H1 (cell line): ENCODE measurements at regions not wholly inside any gene's neighbourhood (a gene's known extent, or its start where the extent isn't known, plus 50 kb on each side); places are given as distances from the start of the nearest gene placed in this dataset.

ENCODE experiments used
- CTCF ChIA-PET: fragments of 300-600 bp; sonication (Branson Sonifier 250); formaldehyde crosslinking; loops from one replicate; lab custom pipeline; 2021; ENCODE audit not compliant: partially characterized antibody; lab: Charles Lee
- POLR2A ChIA-PET: fragments of 300-600 bp; sonication (Branson Sonifier 250); formaldehyde crosslinking; loops from one replicate; lab custom pipeline; 2021; ENCODE audit warnings: inconsistent platforms; ENCODE audit not compliant: partially characterized antibody; lab: Charles Lee
- DNase-seq, 2 experiments: peaks; one replicate each; pipeline versions ENCODE4 v3.0.0 to v3.0.0-alpha.2; 2010 to 2022; ENCODE audit warnings: low spot score in 2 of 2, low read depth in 1 of 2, mixed read lengths in 1 of 2
- FAIRE-seq: peaks from 2 replicates; lab custom pipeline; 2011; peaks lifted over from hg19 to GRCh38; lab: Jason Lieb, UNC
- H2AFZ ChIP-seq: 2 replicates; pipeline ENCODE4 v1.8.1; 2012; ENCODE audit warnings: low read length, inconsistent platforms
- H2AK5ac ChIP-seq: 2 replicates; pipeline ENCODE4 v1.6.1; 2013; ENCODE audit warnings: low read depth, low read length
- H2BK120ac ChIP-seq: replicated peaks from 2 replicates; pipeline ENCODE3; 2013; ENCODE audit warnings: low read depth, low read length, inconsistent platforms
- H2BK12ac ChIP-seq: 2 replicates; pipeline ENCODE4 v1.6.1; 2013; ENCODE audit warnings: low read depth, low read length
- H2BK15ac ChIP-seq: 2 replicates; pipeline ENCODE4 v1.6.1; 2013; ENCODE audit warnings: low read length
- H2BK20ac ChIP-seq: 2 replicates; pipeline ENCODE4 v1.6.1; 2013; ENCODE audit warnings: low read length
- H2BK5ac ChIP-seq: 2 replicates; pipeline ENCODE4 v1.6.1; 2013; ENCODE audit warnings: low read depth, low read length
- H3K14ac ChIP-seq: 2 replicates; pipeline ENCODE4 v1.6.1; 2013; ENCODE audit warnings: inconsistent platforms; ENCODE audit not compliant: insufficient read length
- H3K18ac ChIP-seq: 2 replicates; pipeline ENCODE4 v1.6.1; 2013; ENCODE audit warnings: low read length; ENCODE audit errors: extremely low read depth
- H3K23ac ChIP-seq: 2 replicates; pipeline ENCODE4 v1.6.1; 2013; ENCODE audit warnings: inconsistent platforms; ENCODE audit not compliant: insufficient read length
- H3K23me2 ChIP-seq: 2 replicates; pipeline ENCODE4 v1.6.1; 2013; ENCODE audit warnings: low read depth, low read length
- H3K27ac ChIP-seq: 2 replicates; pipeline ENCODE4 v1.6.1; 2011; ENCODE audit warnings: low read depth, low read length, inconsistent platforms
- H3K27me3 ChIP-seq, 4 experiments: replicated peaks in 1 of 4; 1 replicate in 1 of 4; 2 replicates in 3 of 4; pipeline versions ENCODE4 v1.6.1 to v1.8.1; 2011 to 2013; ENCODE audit warnings: low read length in 3 of 4, mild to moderate bottlenecking in 3 of 4, inconsistent platforms in 2 of 4, mixed read lengths in 2 of 4, moderate library complexity in 1 of 4; ENCODE audit not compliant: control insufficient read depth in 3 of 4, insufficient read depth in 3 of 4; ENCODE audit errors: extremely low read depth in 1 of 4
- H3K36me3 ChIP-seq, 4 experiments: 2 replicates each; pipeline versions ENCODE4 v1.6.1 to v1.8.1; 2011 to 2013; ENCODE audit warnings: mild to moderate bottlenecking in 4 of 4, low read length in 3 of 4, moderate library complexity in 2 of 4, control low read depth in 1 of 4, inconsistent platforms in 1 of 4; ENCODE audit not compliant: insufficient read depth in 4 of 4, control insufficient read depth in 2 of 4
- H3K4ac ChIP-seq: replicated peaks from 2 replicates; pipeline ENCODE3; 2013; ENCODE audit warnings: low read length, low read depth, mixed read lengths, inconsistent platforms; ENCODE audit not compliant: insufficient read length
- H3K4me1 ChIP-seq, 4 experiments: replicated peaks in 1 of 4; 1 replicate in 1 of 4; 2 replicates in 3 of 4; pipeline versions ENCODE4 v1.6.1 to v1.8.1; 2011 to 2013; ENCODE audit warnings: low read length in 3 of 4, inconsistent platforms in 2 of 4, mixed read lengths in 1 of 4; ENCODE audit not compliant: insufficient read depth in 4 of 4, control insufficient read depth in 3 of 4
- H3K4me2 ChIP-seq, 2 experiments: 2 replicates each; pipeline versions ENCODE4 v1.6.1 to v1.8.1; 2011 to 2013; ENCODE audit warnings: low read depth in 2 of 2, low read length in 2 of 2, control low read depth in 1 of 2, inconsistent platforms in 1 of 2, mild to moderate bottlenecking in 1 of 2; ENCODE audit not compliant: insufficient read depth in 1 of 2
- H3K4me3 ChIP-seq, 4 experiments: fragments of 200-600, 300-600 bp in 1 of 4; sonication (generic), shearing (Covaris generic), sonication (Bioruptor Twin) in 1 of 4; 2 replicates each; pipeline versions ENCODE4 v1.5.1 to v1.8.1; 2011 to 2016; ENCODE audit warnings: low read length in 4 of 4, low read depth in 3 of 4, control low read depth in 2 of 4, inconsistent platforms in 2 of 4, mild to moderate bottlenecking in 2 of 4, mixed read lengths in 1 of 4, moderate library complexity in 1 of 4; ENCODE audit not compliant: insufficient read depth in 2 of 4; ENCODE audit errors: extremely low read depth in 1 of 4
- H3K56ac ChIP-seq: replicated peaks from 2 replicates; pipeline ENCODE3; 2013; ENCODE audit warnings: low read depth, mild to moderate bottlenecking, mixed read lengths, low read length, inconsistent platforms; ENCODE audit not compliant: insufficient read length
- H3K79me1 ChIP-seq: 2 replicates; pipeline ENCODE4 v1.6.1; 2013; ENCODE audit warnings: low read depth, low read length, control low read depth
- H3K79me2 ChIP-seq, 2 experiments: 2 replicates each; pipeline versions ENCODE4 v1.6.1 to v1.8.1; 2012 to 2013; ENCODE audit warnings: low read length in 2 of 2, mild to moderate bottlenecking in 2 of 2, inconsistent platforms in 1 of 2; ENCODE audit not compliant: insufficient read depth in 2 of 2, control insufficient read depth in 1 of 2
- H3K9ac ChIP-seq, 4 experiments: replicated peaks in 1 of 4; 1 replicate in 1 of 4; 2 replicates in 3 of 4; pipeline versions ENCODE4 v1.6.1 to v1.8.1; 2011 to 2013; ENCODE audit warnings: low read depth in 3 of 4, low read length in 3 of 4, control low read depth in 2 of 4, mild to moderate bottlenecking in 2 of 4, moderate library complexity in 2 of 4, inconsistent platforms in 1 of 4; ENCODE audit errors: extremely low read depth in 1 of 4
- H3K9me3 ChIP-seq, 2 experiments: 2 replicates each; pipeline versions ENCODE4 v1.6.1 to v1.8.1; 2012 to 2013; ENCODE audit warnings: mild to moderate bottlenecking in 2 of 2, moderate library complexity in 2 of 2, control low read depth in 1 of 2, inconsistent platforms in 1 of 2, low read depth in 1 of 2, low read length in 1 of 2, mixed read lengths in 1 of 2; ENCODE audit not compliant: insufficient read depth in 2 of 2
- H4K20me1 ChIP-seq, 2 experiments: replicated peaks in 1 of 2; 2 replicates each; pipeline versions ENCODE3 to v1.8.1; 2011 to 2013; ENCODE audit warnings: inconsistent platforms in 2 of 2, low read length in 2 of 2, mild to moderate bottlenecking in 1 of 2; ENCODE audit not compliant: insufficient read depth in 2 of 2, control insufficient read depth in 1 of 2
- H4K5ac ChIP-seq: 2 replicates; pipeline ENCODE4 v1.6.1; 2013; ENCODE audit warnings: low read length, low read depth, mixed read lengths, inconsistent platforms; ENCODE audit not compliant: insufficient read length
- H4K8ac ChIP-seq: 2 replicates; pipeline ENCODE4 v1.8.0; 2013; ENCODE audit warnings: mild to moderate bottlenecking, moderate library complexity, low read length, inconsistent platforms; ENCODE audit not compliant: insufficient read depth; ENCODE audit errors: extremely low read depth
- H4K91ac ChIP-seq: replicated peaks from 2 replicates; pipeline ENCODE3; 2013; ENCODE audit warnings: low read length, mixed read lengths, inconsistent platforms; ENCODE audit not compliant: insufficient read length
- SRF ChIP-seq: IDR thresholded peaks from 2 replicates; pipeline ENCODE4 v1.6.1; 2011; ENCODE audit warnings: mild to moderate bottlenecking, low read depth, low read length, moderate library complexity
- WGBS, 2 experiments: shearing (Covaris generic) in 1 of 2; methylation state at CpG; one replicate each; pipeline versions ENCODE4 v1.1.6 to v1.1.7; 2013 to 2015; ENCODE audit warnings: low lambda C conversion rate in 2 of 2, mixed read lengths in 2 of 2, inconsistent platforms in 1 of 2, low coverage in 1 of 2, missing lambda C conversion rate in 1 of 2; ENCODE audit not compliant: insufficient replicate concordance in 2 of 2, insufficient coverage in 1 of 2, insufficient read length in 1 of 2; ENCODE audit errors: extremely low coverage in 1 of 2, missing lambda C conversion rate in 1 of 2; 5-methylcytosine and 5-hydroxymethylcytosine counted together

DNA sequence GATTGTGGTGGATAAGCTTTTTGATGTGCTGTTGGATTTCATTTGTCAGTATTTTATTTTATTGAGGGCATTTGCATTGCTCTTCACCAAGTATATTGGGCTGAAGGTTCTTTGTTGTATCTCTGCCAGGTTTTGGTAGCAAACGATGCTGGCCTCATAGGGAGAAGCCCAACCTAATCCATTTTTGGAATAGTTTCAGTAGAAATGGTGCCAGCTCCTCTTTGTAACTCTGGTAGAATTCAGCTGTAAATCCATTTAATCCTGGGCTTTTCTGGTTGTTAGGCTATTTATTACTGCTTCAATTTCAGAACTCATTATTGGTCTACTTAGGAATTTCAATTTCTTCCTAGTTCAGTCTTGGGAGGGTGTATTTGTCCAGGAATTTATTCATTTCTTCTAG is 309.8 kb upstream of the SETBP1 start:
- Histone ChIP-seq H3K79me2 (no peaks in the 10 kb centered on the region), H3K23ac (no peak overlapping the region), H4K5ac (no peak overlapping the region), H3K4ac (no peak overlapping the region), H3K27ac (no peak overlapping the region), H2BK120ac (no peak overlapping the region), H3K79me1 (no peaks in the 10 kb centered on the region), H3K14ac (no peak overlapping the region), H2AFZ (no peak overlapping the region), H2BK12ac (no peak overlapping the region), H2BK15ac (no peak overlapping the region), H2BK5ac (no peak overlapping the region), H3K4me2 (no peak overlapping the region), H4K20me1 (no peaks in the 10 kb centered on the region), H3K56ac (no peak overlapping the region), H2AK5ac (no peak overlapping the region), H4K8ac (no peak overlapping the region), H3K36me3 (no peaks in the 10 kb centered on the region), H3K9me3 (peaks cover 5 to 7% of the 10 kb centered on the region in 2 experiments; a peak in 3 of 4 replicates), H3K23me2 (no peaks in the 10 kb centered on the region), H3K4me3 (no peak overlapping the region), H3K18ac (no peak overlapping the region), H3K27me3 (no peaks in the 10 kb centered on the region), H4K91ac (no peak overlapping the region), H3K9ac (no peak overlapping the region), H2BK20ac (no peak overlapping the region), H3K4me1 (no peaks in the 10 kb centered on the region)
- 94% methylated on average over 1 of the region's 1 CpG; no CpG with 5 or more reads in 1 of the 2 experiments for WGBS, 2 experiments
- ChIA-PET POLR2A (no interaction called here), CTCF (no interaction called here)
- DNase-seq (no peak), FAIRE-seq (no peak)
- TF ChIP-seq SRF: no peak
